Spleen (tissue), 7 donors: ENCODE measurements at regions not wholly inside any gene's neighbourhood (a gene's known extent, or its start where the extent isn't known, plus 50 kb on each side); places are given as distances from the start of the nearest gene placed in this dataset.

Source experiments
- CTCF ChIP-seq, 11 experiments: fragments of 200-600 bp in 7 of 11; fragments of 450-650 bp in 4 of 11; sonication (generic) in 4 of 11; IDR thresholded peaks in 8 of 11; conservative IDR thresholded peaks in 3 of 11; 1 replicate in 7 of 11; 2 replicates in 4 of 11; pipeline versions ENCODE4 v1.4.0 to v1.8.0; 2016 to 2021; ENCODE audit warnings: antibody characterized with exemption in 11 of 11, inconsistent platforms in 4 of 11, mild to moderate bottlenecking in 1 of 11
- POLR2A ChIP-seq, 3 donors: fragments of 450-650 bp; IDR thresholded peaks; one replicate each; pipeline ENCODE4 v1.5.1; 2017; ENCODE audit warnings: antibody characterized with exemption in 3 of 3, mild to moderate bottlenecking in 1 of 3
- POLR2AphosphoS5 ChIP-seq, 3 donors: sonication (generic); formaldehyde crosslinking; IDR thresholded peaks; one replicate each; pipeline ENCODE4 v1.5.1; 2017; ENCODE audit warnings: antibody characterized with exemption in 3 of 3
- donor health status: DM: no; HTN: no; CAD: no; lungs with moderate emphysema.
- donor health status: DM: no; HTN: no; CAD: no.
- donor health status: DM: no; HTN: no; CAD: no.

- TF ChIP-seq CTCF (IDR thresholded peaks at IDR 0.05 in 8 of 11, conservative IDR thresholded peaks at IDR 0.05 in 3 of 11) (peak in 4 of 11 experiments; percentile 5 to 14 (median 12)), POLR2A (IDR thresholded peaks at IDR 0.05) (no peak), POLR2AphosphoS5 (IDR thresholded peaks at IDR 0.05) (peak; percentile 41 to 68 (median 55))
Observed at GRCh38 chr2:88832311-88832991, 141.0 kb downstream of the RPIA start.
